AG04449 (cell line): ENCODE measurements at regions not wholly inside any gene's neighbourhood (a gene's known extent, or its start where the extent isn't known, plus 50 kb on each side); places are given as distances from the start of the nearest gene placed in this dataset.

Experiments used
- CTCF ChIA-PET: fragments of 350-600 bp; formaldehyde crosslinking; extraction: SDS; loops from one replicate; lab custom pipeline; 2021; ENCODE audit warnings: antibody characterized with exemption; lab: Yijun Ruan, JAX
- POLR2A ChIA-PET: fragments of 400-600, 350-600 bp; formaldehyde crosslinking; extraction: SDS; loops from one replicate; lab custom pipeline; 2020; ENCODE audit warnings: antibody characterized with exemption, inconsistent platforms; lab: Yijun Ruan, JAX
- DNase-seq: peaks from one replicate; pipeline ENCODE4 v3.0.0-alpha.2; 2010; ENCODE audit warnings: low read depth, low spot score
- H3K4me3 ChIP-seq: 2 replicates; pipeline ENCODE4 v1.5.1; 2011; ENCODE audit warnings: low read depth, mild to moderate bottlenecking, control low read depth, low read length
- TF ChIP-seq, protein P1 (sequence below): IDR thresholded peaks from one replicate; pipeline ENCODE4 v1.5.1; 2011; ENCODE audit warnings: mild to moderate bottlenecking, moderate library complexity, low read length, control low read depth, inconsistent platforms; ENCODE audit not compliant: insufficient read depth; ENCODE audit errors: missing control alignments

DNA sequence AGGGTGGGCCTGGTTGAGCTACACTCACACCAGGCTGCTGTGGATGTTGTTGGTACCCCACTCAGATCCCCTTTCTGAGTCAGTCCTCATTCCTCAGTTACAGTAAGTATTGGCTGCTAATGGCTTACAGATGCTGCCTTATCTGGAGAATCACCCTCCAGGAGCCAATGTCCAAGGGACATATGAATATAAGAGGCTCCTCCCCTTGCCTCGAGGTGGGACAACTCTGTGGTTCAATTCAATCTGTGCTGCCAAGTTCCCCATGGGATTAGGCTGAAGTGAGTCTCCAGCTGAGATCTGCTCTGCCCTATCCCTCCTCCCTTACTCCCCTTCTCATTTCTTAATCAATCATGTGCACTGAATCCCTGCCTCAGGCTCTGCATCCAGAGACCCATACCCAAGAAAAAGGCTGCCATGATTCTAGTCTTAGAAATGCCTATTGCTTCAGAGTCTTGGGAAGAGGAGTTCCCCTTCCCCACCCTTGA lies 168.8 kb upstream of the SYT13 start:
- no peak for DNase-seq
- TF ChIP-seq, protein P1, sequence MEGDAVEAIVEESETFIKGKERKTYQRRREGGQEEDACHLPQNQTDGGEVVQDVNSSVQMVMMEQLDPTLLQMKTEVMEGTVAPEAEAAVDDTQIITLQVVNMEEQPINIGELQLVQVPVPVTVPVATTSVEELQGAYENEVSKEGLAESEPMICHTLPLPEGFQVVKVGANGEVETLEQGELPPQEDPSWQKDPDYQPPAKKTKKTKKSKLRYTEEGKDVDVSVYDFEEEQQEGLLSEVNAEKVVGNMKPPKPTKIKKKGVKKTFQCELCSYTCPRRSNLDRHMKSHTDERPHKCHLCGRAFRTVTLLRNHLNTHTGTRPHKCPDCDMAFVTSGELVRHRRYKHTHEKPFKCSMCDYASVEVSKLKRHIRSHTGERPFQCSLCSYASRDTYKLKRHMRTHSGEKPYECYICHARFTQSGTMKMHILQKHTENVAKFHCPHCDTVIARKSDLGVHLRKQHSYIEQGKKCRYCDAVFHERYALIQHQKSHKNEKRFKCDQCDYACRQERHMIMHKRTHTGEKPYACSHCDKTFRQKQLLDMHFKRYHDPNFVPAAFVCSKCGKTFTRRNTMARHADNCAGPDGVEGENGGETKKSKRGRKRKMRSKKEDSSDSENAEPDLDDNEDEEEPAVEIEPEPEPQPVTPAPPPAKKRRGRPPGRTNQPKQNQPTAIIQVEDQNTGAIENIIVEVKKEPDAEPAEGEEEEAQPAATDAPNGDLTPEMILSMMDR: no peak
- ChIA-PET POLR2A (no interaction called here), CTCF (no interaction called here)
- H3K4me3 ChIP-seq: no peak overlapping the region

DNA sequence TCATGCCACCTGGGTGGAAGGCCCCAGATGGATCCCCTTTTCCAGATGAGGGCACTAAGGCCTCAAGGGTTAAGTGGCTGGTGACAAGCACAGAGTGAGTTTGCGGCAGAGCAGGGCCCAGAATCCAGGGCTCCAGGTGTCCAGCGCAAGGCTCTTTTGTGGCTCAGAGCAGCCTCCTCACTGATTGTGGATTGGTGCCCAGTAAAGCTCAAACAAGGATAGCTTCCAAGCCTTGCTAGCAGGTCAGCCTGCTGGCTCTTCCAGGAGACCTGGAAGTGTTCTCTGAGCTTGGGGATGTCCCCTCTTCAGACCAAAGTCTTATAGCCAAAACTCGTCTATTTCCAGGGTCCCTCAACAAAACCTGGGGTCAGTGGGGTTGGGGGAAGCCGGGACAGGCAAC lies 167.6 kb upstream of the SYT13 start:
- H3K4me3 ChIP-seq: no peak overlapping the region
- TF ChIP-seq, protein P1: no peak
- POLR2A ChIA-PET: no interaction called here
- no peak for DNase-seq
- CTCF ChIA-PET: no interaction called here

DNA sequence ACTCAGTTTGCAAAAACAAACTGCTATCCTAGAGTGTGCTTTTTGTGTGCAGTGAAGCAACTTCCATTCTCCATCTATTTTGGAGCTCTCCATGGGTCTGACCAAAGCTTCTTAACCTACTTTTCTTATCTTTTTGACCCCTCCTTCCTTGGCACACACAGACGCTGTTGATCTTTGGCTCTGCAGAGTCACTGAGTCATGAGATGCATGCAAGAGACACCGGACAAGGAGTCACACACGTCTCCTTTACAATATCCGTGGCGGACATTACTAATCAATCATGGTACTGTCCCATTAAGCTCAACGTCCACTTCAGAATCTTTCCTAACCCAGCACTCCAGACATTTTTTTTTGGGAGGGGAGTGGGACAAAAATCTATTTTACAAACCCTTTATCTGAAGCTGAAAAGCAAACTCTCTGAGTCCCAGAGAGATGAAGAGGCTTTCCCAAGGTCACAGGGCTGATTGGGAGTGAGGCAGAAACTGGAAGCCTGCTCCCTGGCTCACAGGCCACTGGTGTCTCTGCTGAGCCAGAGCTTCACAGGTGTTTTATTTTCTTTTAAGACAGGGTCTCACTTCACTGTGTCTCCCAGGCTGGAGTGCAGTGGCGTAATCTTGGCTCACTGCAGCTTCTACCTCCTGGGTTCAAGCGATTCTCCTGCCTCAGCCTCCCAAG lies 165.8 kb upstream of the SYT13 start:
- ChIA-PET POLR2A (no interaction called here), CTCF (interaction anchor here (1.1 kb wide), 1 partner anchor 203 kb away, joined by 3 read pairs; no protein-coding TSS in a partner anchor)
- TF ChIP-seq, protein P1: no peak
- H3K4me3 ChIP-seq: no peak overlapping the region
- no peak for DNase-seq

DNA sequence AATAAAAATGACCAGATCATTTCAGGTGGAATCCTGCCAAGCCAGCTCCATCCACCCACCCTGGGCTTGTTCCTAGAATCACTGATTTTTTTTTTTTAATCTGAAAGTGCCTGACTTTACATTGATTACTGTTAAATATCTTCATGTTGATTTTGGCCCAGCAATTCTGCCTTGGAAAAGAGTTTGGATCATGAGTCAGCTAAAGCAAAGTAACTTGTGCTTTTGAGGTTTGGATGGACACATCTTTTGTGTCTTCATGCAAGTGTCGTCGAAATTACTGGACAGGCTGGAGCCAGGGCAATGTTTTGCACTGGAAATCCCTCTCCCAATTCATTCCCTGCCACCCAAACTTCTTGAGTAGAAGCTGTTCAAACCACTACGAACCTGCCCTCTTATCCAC lies 164.0 kb upstream of the SYT13 start:
- POLR2A ChIA-PET: interaction anchor here (0.6 kb wide), 1 partner anchor 213 kb away, joined by 3 read pairs; no protein-coding TSS in a partner anchor
- peak; percentile 26 for DNase-seq
- no peak overlapping the region for H3K4me3 ChIP-seq
- CTCF ChIA-PET: no interaction called here
- TF ChIP-seq, protein P1: no peak

DNA sequence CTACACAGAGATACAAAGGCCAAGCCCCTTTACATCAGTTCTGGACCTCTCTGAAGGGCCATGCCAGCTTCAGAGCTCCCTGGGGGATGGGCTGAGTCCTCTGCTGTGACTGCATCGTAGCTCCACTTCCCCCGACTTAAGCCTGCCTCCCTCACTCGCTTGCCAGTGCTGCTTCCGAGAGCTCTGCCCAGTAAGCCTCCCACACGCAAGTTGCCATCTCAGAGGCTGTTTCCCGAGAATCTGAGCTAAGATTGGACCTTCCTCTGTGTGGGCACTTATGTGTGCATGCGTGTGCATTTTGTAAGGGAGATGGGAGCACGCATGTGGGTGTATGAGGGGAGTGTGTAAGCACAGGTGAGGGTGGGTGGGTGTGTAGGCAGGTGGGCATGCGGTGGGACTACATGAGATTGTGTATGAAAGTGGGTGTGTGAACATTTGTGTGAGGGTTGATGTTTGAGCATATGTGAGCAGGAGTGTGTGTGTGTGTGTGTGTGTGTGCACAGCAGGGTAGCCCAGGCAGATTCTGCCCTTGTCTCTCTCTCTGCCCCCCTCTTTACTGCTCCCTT lies 163.0 kb upstream of the SYT13 start:
- DNase-seq: no peak
- H3K4me3 ChIP-seq: no peak overlapping the region
- ChIA-PET CTCF (interaction anchor here (1.2 kb wide), 1 partner anchor 206 kb away, joined by 3 read pairs; no protein-coding TSS in a partner anchor), POLR2A (no interaction called here)
- TF ChIP-seq, protein P1: no peak

DNA sequence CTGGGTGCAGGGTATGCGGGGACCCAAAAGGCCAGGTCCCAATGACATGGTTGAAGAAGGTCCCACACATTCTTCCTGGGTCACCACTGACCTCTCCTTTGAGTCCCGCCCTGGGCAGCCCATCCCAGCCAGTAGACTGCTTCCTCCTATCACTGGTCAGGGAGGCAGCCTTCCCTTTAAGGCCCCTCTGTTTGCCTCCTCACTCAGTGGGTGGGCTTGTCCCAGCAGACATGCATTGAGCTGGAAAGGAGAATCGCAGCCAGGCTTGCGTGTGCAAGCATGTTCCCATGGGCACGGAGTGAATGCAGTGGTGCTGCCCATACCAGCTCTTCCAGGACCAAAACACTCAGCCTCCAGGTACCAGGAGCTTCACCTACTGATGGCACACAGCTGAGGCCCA lies 162.4 kb upstream of the SYT13 start:
- DNase-seq: no peak
- H3K4me3 ChIP-seq: no peak overlapping the region
- TF ChIP-seq, protein P1: no peak
- CTCF ChIA-PET: interaction anchor here (0.6 to 1.2 kb wide), 2 partner anchors 14 to 206 kb away, joined by 3 to 4 read pairs; no protein-coding TSS in a partner anchor
- POLR2A ChIA-PET: no interaction called here
